GM21825 (cell line): ENCODE measurements at regions not wholly inside any gene's neighbourhood (a gene's known extent, or its start where the extent isn't known, plus 50 kb on each side); places are given as distances from the start of the nearest gene placed in this dataset.
"Not testable (repeated sequence)": the region's sequence is repeated elsewhere in the genome, so short reads cannot be mapped to it uniquely, and the experiment has no call there.

Source experiments
- ATAC-seq: cut with Tn5 transposase; IDR thresholded peaks from one replicate; pipeline ENCODE4 v1.9.1; 2021; ENCODE audit warnings: mild to moderate bottlenecking, moderate library complexity; ENCODE audit not compliant: unreplicated experiment

- no peak for ATAC-seq
These were observed 124.6 kb upstream of the IQSEC1 start for GRCh38 chr3:13197795-13198194.

- no peak for ATAC-seq
These were observed 124.1 kb upstream of the IQSEC1 start for GRCh38 chr3:13197281-13197680.

GRCh38 chr3:13195374-13195773 is 122.1 kb upstream of the IQSEC1 start:
- no peak for ATAC-seq

GRCh38 chr3:13194285-13195209 is 121.3 kb upstream of the IQSEC1 start:
- ATAC-seq, result no peak

GRCh38 chr3:13193320-13194284 is 120.4 kb upstream of the IQSEC1 start:
- ATAC-seq, result no peak

- no peak for ATAC-seq
These were observed 119.4 kb upstream of the IQSEC1 start for GRCh38 chr3:13192471-13193213.

GRCh38 chr3:13191016-13191415 is 117.8 kb upstream of the IQSEC1 start:
- ATAC-seq, result no peak

GRCh38 chr3:13190378-13190765 is 117.1 kb upstream of the IQSEC1 start:
- no peak for ATAC-seq

- ATAC-seq, result no peak
These were observed 116.6 kb upstream of the IQSEC1 start for GRCh38 chr3:13189639-13190377.

GRCh38 chr3:13188975-13189374 is 115.7 kb upstream of the IQSEC1 start:
- no peak for ATAC-seq

- ATAC-seq, result no peak
These were observed 115.1 kb upstream of the IQSEC1 start for GRCh38 chr3:13188181-13188779.

- no peak for ATAC-seq
These were observed 114.4 kb upstream of the IQSEC1 start for GRCh38 chr3:13187593-13187992.

- no peak for ATAC-seq
These were observed 113.2 kb upstream of the IQSEC1 start for GRCh38 chr3:13186435-13186815.

- ATAC-seq, result no peak
These were observed 112.7 kb upstream of the IQSEC1 start for GRCh38 chr3:13185737-13186434.

GRCh38 chr3:13179582-13180210 is 106.5 kb upstream of the IQSEC1 start:
- ATAC-seq, result not testable (repeated sequence)

- ATAC-seq, result no peak
These were observed 106.0 kb upstream of the IQSEC1 start for GRCh38 chr3:13179181-13179580.

- ATAC-seq, result no peak
These were observed 104.9 kb upstream of the IQSEC1 start for GRCh38 chr3:13178107-13178506.

GRCh38 chr3:13177641-13178040 is 104.4 kb upstream of the IQSEC1 start:
- ATAC-seq, result no peak

GRCh38 chr3:13177236-13177635 is 104.0 kb upstream of the IQSEC1 start:
- ATAC-seq, result no peak
